Left ventricle myocardium inferior (tissue), 1 donor: ENCODE measurements at regions not wholly inside any gene's neighbourhood (a gene's known extent, or its start where the extent isn't known, plus 50 kb on each side); places are given as distances from the start of the nearest gene placed in this dataset.

Experiments
- DNase-seq: peaks from one replicate; pipeline ENCODE4 v3.0.0-alpha.2; 2020
- H3K27ac ChIP-seq: fragments of 200-600 bp; replicated peaks from 2 replicates; pipeline ENCODE4 v1.8.0; 2021
- H3K27me3 ChIP-seq: fragments of 200-600 bp; 2 replicates; pipeline ENCODE4 v1.8.0; 2021; ENCODE audit warnings: low read depth
- H3K36me3 ChIP-seq: fragments of 200-600 bp; 2 replicates; pipeline ENCODE4 v1.8.0; 2021
- H3K4me1 ChIP-seq: fragments of 200-600 bp; 2 replicates; pipeline ENCODE4 v1.8.0; 2021
- H3K4me3 ChIP-seq: fragments of 200-600 bp; 2 replicates; pipeline ENCODE4 v1.8.0; 2021; ENCODE audit warnings: mild to moderate bottlenecking, moderate library complexity
- H3K9me3 ChIP-seq: fragments of 200-600 bp; replicated peaks from 2 replicates; pipeline ENCODE4 v1.8.0; 2021
- CTCF ChIP-seq: fragments of 200-600 bp; IDR thresholded peaks from 2 replicates; pipeline ENCODE4 v1.8.0; 2021; ENCODE audit warnings: antibody characterized with exemption, mild to moderate bottlenecking, borderline replicate concordance
- intact Hi-C: fragments of 100-400 bp; cut with micrococcal nuclease; formaldehyde crosslinking; loops from one replicate; pipeline ENCODE4 v1.11.0; 2022
- donor health status: DM: no; HTN: yes; CAD: no; lungs with severe emphysema.

- Histone ChIP-seq H3K4me1 (no peaks in the 10 kb centered on the region), H3K36me3 (no peaks in the 10 kb centered on the region), H3K9me3 (peaks cover 40% of the 10 kb centered on the region), H3K27ac (no peak overlapping the region), H3K27me3 (peaks cover 50% of the 10 kb centered on the region), H3K4me3 (no peak overlapping the region)
- DNase-seq = no peak
- TF ChIP-seq CTCF = no peak
- intact Hi-C loops = no loop called here
These were observed 84.7 kb upstream of the OLFM1 start for GRCh38 chr9:135002802-135003201.

DNA sequence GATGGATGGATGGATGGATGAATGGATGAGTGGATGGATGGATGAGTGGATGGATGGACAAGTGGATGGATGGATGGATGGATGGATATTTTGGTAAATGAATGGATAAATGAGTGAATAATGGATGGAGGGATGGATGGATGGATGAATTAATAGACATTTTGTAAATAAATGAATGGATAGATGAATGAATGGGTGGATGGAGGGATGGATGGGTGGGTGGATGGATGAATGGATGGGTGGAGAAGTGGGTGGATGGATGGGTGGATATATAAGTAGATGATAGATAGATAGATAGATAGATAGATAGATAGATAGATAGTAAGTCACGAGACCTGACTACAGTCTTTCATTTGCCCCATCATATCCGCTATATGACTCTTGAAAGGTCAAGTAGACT lies 82.7 kb upstream of the OLFM1 start:
- no peak for TF ChIP-seq CTCF
- peaks cover 27% of the 10 kb centered on the region for H3K9me3 ChIP-seq
- no peak overlapping the region for H3K27ac ChIP-seq
- H3K36me3 ChIP-seq = no peaks in the 10 kb centered on the region
- no peaks in the 10 kb centered on the region for H3K4me1 ChIP-seq
- intact Hi-C loops = no loop called here
- H3K4me3 ChIP-seq = no peak overlapping the region
- H3K27me3 ChIP-seq = peaks cover 51% of the 10 kb centered on the region
- no peak for DNase-seq

- Histone ChIP-seq H3K4me3 (no peak overlapping the region), H3K36me3 (no peaks in the 10 kb centered on the region), H3K27me3 (peaks cover 50% of the 10 kb centered on the region), H3K9me3 (peaks cover 4% of the 10 kb centered on the region), H3K27ac (no peak overlapping the region), H3K4me1 (no peaks in the 10 kb centered on the region)
- DNase-seq = no peak
- intact Hi-C loops = no loop called here
- TF ChIP-seq CTCF = no peak
These were observed 80.4 kb upstream of the OLFM1 start for GRCh38 chr9:135006911-135007570.

DNA sequence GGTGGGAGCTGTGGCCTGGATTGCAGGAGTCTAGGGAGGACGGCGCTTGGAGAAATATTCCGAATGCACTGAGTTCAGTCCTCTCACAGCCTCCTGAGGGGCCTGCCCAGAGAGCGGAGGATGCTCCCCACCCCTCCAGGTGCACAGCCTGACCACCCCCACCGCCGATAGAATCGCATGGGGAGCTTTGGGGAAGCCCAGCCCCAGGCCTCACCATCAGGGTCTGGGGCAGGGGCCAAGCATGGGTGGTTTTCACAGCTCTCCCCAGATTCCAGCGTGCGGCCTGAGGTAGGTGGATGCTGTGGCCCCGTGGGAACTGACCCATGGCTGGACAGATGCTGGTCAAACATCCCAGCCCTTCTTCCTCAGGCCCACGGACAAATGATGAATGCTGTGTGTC lies 79.9 kb upstream of the OLFM1 start:
- TF ChIP-seq CTCF = no peak
- H3K27me3 ChIP-seq = peaks cover 49% of the 10 kb centered on the region
- H3K27ac ChIP-seq = no peak overlapping the region
- no peak for DNase-seq
- no peak overlapping the region for H3K4me3 ChIP-seq
- H3K4me1 ChIP-seq = no peaks in the 10 kb centered on the region
- H3K36me3 ChIP-seq = no peaks in the 10 kb centered on the region
- intact Hi-C loops = no loop called here
- H3K9me3 ChIP-seq = no peaks in the 10 kb centered on the region

DNA sequence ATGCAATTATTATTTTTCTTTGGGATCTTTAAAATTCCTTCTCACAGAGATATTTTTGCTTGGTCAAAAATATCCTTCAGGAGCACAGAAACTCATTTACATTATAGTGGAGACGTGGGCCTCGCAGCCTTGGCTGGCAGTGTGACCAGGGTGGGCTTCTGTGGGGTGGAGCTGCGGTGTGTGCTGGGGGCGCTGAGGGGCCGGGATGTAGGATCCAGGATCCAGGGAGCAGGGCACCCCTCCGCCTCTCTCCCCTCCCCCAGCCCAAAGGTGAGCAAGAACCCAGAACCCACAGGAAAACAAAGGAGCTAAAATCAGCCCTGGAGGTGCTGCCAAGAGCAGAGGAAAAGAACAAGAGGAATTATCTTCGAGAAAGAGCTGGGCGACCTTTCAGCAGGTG lies 79.1 kb upstream of the OLFM1 start:
- Histone ChIP-seq H3K9me3 (no peaks in the 10 kb centered on the region), H3K4me3 (no peak overlapping the region), H3K27me3 (peaks cover 55% of the 10 kb centered on the region), H3K36me3 (no peaks in the 10 kb centered on the region), H3K4me1 (no peaks in the 10 kb centered on the region), H3K27ac (no peak overlapping the region)
- TF ChIP-seq CTCF = no peak
- intact Hi-C loops = no loop called here
- no peak for DNase-seq
